Left lobe of liver (tissue), 2 donors: ENCODE measurements at regions not wholly inside any gene's neighbourhood (a gene's known extent, or its start where the extent isn't known, plus 50 kb on each side); places are given as distances from the start of the nearest gene placed in this dataset.
A peak's percentile ranks its signal among the peaks of the same experiment; 100 is the strongest.
"Not testable (repeated sequence)": the region's sequence is repeated elsewhere in the genome, so short reads cannot be mapped to it uniquely, and the experiment has no call there.

Source experiments
- ATAC-seq: fragments of 200-7000 bp; cut with Tn5 transposase; one replicate; pipeline ENCODE4 v1.9.1; 2020; ENCODE audit warnings: mild to moderate bottlenecking, moderate library complexity
- DNase-seq: peaks from one replicate; pipeline ENCODE4 v3.0.0-alpha.2; 2020; ENCODE audit warnings: low spot score
- donor health status: DM: no; HTN: no; CAD: no; lungs with moderate emphysema.
- donor health status: DM: no; HTN: yes; CAD: no.

- ATAC-seq (peak; percentile 90), DNase-seq (peak; percentile 55)
These were observed 211.6 kb downstream of the MSX2 start for GRCh38 chr5:174935854-174936474.

GRCh38 chr5:174931033-174931432, 206.7 kb downstream of the MSX2 start:
- not testable (repeated sequence) for ATAC-seq, DNase-seq

DNA sequence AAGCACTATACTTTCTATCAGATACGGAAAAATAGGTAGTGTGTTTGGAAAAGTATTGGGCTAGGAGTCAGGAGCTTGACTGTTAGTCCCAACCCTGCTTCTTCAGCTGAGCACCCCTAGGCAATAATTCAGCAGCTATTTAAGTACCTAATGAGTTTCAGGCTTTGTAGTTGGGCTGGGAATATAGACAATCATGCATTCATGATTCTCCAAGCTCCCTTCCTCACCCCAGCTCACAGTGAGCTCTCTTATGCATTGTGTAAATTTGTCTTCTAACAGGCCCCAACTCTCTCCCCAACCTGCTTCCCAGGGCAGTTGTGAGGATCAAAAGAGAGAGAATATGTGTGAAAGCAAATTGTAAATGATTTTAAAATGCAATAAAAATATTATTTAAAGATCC, 201.2 kb downstream of the MSX2 start:
- DNase-seq (no peak), ATAC-seq (no peak)

DNA sequence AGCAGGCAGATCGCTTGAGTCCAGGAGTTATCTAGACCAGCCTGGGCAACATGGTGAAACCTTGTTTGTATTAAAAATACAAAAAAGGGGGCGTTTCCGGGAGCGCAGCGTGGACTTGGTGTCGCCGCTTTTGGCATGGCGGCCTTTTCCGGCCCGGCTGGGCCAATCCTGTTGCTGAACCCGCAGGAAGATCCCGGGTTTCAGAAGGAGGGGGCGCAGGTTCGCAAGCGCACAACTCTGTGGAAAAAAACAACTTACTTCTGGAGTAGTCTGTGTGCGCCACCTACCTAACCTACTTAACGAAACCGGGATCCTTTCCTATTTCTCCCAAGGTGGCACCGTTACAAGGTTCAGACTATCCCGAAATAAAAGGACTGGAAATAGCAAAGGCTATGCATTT, 198.6 kb downstream of the MSX2 start:
- DNase-seq, result no peak

DNA sequence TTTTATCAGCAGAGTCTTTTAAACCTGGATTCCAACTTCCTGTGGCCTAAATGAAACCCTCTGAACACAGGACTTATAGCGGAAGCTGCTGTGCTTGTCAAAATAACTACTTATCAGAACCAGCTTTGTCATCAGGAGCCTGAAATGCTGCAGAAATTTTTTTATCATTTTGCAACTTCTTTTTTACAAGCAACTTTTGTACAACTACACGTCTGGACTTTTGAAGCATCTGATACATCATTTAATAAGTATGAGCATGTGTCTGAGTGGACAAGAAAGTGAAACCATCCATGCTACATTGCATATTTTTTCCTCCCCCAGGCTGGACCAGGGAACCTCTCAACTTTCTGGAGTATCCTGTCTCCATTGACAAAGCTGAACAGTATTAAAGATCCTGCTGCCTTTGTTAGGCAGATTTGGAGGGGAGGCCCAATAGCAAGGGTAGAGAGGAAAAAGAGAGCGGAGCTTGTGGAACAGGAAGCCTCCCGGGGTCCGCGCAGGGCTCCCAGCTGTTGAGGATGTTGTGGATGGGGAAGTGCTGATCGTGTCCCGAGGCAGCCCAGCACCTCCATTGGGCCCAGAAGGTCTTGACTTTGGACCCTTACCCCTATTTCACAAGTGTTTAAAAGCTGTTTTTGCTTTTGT, 196.6 kb downstream of the MSX2 start:
- ATAC-seq, result no peak

More for the DNA sequence above, 198.6 kb downstream of the MSX2 start:
- ATAC-seq, result no peak

GRCh38 chr5:174919351-174919750, 195.0 kb downstream of the MSX2 start:
- no peak for DNase-seq
- no peak for ATAC-seq

More for the DNA sequence above, 196.6 kb downstream of the MSX2 start:
- DNase-seq, result no peak

- no peak for DNase-seq
- ATAC-seq, result no peak
These were observed 194.3 kb downstream of the MSX2 start for GRCh38 chr5:174918655-174919054.

GRCh38 chr5:174917976-174918554, 193.7 kb downstream of the MSX2 start:
- DNase-seq, result no peak

GRCh38 chr5:174917435-174917834, 193.1 kb downstream of the MSX2 start:
- ATAC-seq, DNase-seq: not testable (repeated sequence)

More at GRCh38 chr5:174917976-174918554, 193.7 kb downstream of the MSX2 start:
- no peak for ATAC-seq

DNA sequence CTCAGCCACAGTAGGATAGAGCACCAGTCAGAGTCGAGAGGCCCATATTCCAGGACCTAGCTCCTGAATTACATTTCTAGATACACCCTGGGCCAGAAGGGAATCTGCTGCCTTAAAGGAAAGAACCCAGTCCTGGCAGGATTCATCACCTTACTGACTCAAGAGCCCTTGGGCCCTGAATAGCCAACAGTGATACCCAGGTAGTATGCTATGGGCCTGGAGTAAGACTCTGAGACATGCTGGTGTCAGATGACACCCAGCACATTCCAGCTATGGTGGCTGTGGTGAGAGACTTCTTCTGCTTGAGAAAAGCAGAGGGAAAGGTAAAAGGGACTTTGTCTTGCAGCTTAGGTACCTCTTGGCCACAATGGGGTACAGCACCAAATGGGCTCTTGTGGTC, 192.5 kb downstream of the MSX2 start:
- not testable (repeated sequence) for DNase-seq, ATAC-seq

- ATAC-seq (no peak), DNase-seq (no peak)
These were observed 191.8 kb downstream of the MSX2 start for GRCh38 chr5:174916227-174916626.

GRCh38 chr5:174911118-174911517, 186.7 kb downstream of the MSX2 start:
- no peak for DNase-seq
- ATAC-seq, result no peak

- ATAC-seq, result peak; percentile 100
- DNase-seq, result peak; percentile 67
These were observed 185.9 kb downstream of the MSX2 start for GRCh38 chr5:174910245-174910737.

DNA sequence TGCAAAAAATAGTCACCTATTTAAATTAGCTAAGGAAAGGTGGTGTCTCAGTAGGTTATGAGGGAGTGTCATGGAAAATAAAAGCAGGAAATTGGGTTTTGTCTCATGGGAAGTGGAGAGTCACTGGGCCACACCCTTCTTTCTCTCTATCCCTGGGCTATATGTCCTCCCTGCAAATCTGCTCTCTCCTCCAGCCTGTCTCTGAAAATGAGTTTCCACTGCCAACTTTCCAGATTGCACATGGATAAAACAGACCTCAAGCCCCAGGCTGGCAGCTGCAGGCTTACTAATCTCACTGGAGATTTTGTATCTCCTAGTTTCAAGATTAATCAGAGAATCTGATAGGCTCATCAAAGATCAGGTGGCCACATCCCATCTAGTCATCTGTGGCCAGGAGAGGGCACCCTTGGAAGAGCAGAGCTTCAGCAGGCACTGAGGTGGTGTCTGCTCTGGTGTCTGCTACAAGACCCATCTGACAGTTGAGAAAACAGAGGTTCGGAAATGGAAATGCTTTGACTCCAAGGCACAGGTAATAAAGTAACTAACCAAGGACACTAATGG, 178.9 kb downstream of the MSX2 start:
- ATAC-seq, result peak; percentile 59
- DNase-seq, result no peak

DNA sequence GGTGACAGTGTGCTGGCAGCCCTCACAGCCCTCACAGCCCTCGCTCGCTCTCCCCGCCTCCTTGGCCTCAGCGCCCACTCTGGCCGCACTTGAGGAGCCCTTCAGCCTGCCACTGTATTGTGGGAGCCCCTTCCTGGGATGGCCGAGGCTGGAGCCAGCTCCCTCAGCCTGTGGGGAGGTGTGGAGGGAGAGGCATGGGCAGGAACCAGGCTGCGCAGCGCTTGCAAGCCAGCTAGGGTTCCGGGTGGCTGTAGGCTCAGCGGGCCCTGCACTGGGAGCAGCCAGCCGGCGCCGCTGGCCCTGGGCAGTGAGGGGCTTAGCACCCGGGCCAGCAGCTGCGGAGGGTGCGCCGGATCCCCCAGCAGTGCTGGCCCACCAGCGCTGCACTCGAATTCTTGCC, 177.0 kb downstream of the MSX2 start:
- ATAC-seq, result no peak

GRCh38 chr5:174900240-174900865, 176.0 kb downstream of the MSX2 start:
- no peak for ATAC-seq
- DNase-seq, result no peak

More for the DNA sequence above, 177.0 kb downstream of the MSX2 start:
- no peak for DNase-seq

DNA sequence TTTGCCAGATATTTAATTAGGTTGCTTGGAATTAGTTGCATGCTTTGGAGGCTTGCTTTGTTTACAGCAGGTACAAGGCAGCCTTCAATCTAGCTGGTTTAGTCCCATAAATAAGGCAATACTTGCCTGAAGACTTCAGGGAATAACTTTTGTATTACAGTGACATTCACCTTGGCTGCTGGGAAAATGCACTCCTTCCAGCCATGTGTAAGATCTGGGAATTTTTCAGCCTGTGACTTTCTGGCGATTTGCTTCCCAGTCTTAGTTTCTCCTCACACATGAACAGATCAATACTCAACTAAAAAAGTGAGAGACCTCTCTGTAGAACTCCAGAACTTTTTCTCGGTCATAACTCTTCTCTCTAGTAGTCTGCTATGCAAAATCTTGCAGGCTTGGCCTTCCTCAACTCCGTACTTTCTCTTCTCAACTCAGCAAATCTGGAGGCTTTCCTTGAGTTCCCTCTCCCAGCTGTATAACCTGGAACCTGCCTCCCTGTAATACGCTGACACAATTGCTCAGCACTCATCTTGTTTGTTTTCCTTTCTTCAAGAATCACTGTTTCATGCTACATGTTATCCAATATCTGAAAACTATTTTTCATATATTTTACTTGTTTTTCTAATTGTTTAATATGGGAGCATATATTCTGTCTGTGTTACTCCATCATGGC, 173.0 kb downstream of the MSX2 start:
- DNase-seq, result no peak
- ATAC-seq, result no peak

DNA sequence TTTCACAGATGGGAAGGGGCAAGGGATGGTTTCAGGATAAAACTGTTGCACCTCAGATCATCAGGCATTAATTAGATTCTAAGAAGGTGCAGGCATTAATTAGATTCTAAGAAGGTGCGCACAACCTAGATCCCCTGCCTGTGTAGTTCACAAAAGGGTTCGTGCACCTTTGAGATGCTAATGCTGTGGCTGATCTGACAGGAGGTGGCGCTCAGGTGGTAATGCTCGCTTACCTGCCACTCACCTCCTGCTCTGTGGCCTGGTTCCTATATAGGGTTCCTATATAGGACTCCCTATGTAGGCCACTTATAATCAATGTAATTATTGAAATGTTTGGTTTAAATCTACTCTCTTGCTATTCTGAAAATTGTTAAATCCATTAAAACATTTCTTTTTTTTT, 171.0 kb downstream of the MSX2 start:
- ATAC-seq (no peak), DNase-seq (no peak)

GRCh38 chr5:174892742-174893141, 168.4 kb downstream of the MSX2 start:
- no peak for DNase-seq
- no peak for ATAC-seq

GRCh38 chr5:174880412-174881200, 156.2 kb downstream of the MSX2 start:
- not testable (repeated sequence) for ATAC-seq, DNase-seq
